NB4 (cell line): ENCODE measurements at regions not wholly inside any gene's neighbourhood (a gene's known extent, or its start where the extent isn't known, plus 50 kb on each side); places are given as distances from the start of the nearest gene placed in this dataset.

ENCODE experiments used
- MAX ChIP-seq: IDR thresholded peaks from 2 replicates; pipeline ENCODE4 v1.6.1; 2011; ENCODE audit warnings: low read depth, low read length
- POLR2A ChIP-seq: IDR thresholded peaks from 2 replicates; pipeline ENCODE4 v1.6.1; 2011; ENCODE audit warnings: mild to moderate bottlenecking; ENCODE audit not compliant: insufficient read length; ENCODE audit errors: extremely low read depth

- TF ChIP-seq MAX (no peak), POLR2A (no peak)
These were observed 78.1 kb upstream of the RPH3A start for GRCh38 chr12:112713471-112713870.
